ENCODE measurements at regions not wholly inside any gene's neighbourhood (a gene's known extent, or its start where the extent isn't known, plus 50 kb on each side); places are given as distances from the start of the nearest gene placed in this dataset.

GRCh38 chr3:10743366-10744097, 72.5 kb upstream of the SLC6A11 start:
- no peak for DNase-seq

GRCh38 chr3:10744098-10744465, 71.9 kb upstream of the SLC6A11 start:
- no peak for DNase-seq

- DNase-seq, result no peak
These were observed 70.6 kb upstream of the SLC6A11 start for GRCh38 chr3:10745392-10745791.

GRCh38 chr3:10746001-10746400, 70.0 kb upstream of the SLC6A11 start:
- DNase-seq, result no peak

- no peak for DNase-seq
These were observed 69.3 kb upstream of the SLC6A11 start for GRCh38 chr3:10746684-10747083.

GRCh38 chr3:10747341-10747740, 68.7 kb upstream of the SLC6A11 start:
- DNase-seq, result no peak

GRCh38 chr3:10748040-10748439, 68.0 kb upstream of the SLC6A11 start:
- DNase-seq, result no peak

- DNase-seq, result no peak
These were observed 62.1 kb upstream of the SLC6A11 start for GRCh38 chr3:10753964-10754363.

- no peak for DNase-seq
These were observed 59.5 kb upstream of the SLC6A11 start for GRCh38 chr3:10756546-10756945.

- DNase-seq, result no peak
These were observed 58.8 kb upstream of the SLC6A11 start for GRCh38 chr3:10757021-10757820.

- no peak for DNase-seq
These were observed 58.3 kb upstream of the SLC6A11 start for GRCh38 chr3:10757821-10758130.

GRCh38 chr3:10758304-10759037, 57.6 kb upstream of the SLC6A11 start:
- DNase-seq, result no peak

- no peak for DNase-seq
These were observed 56.5 kb upstream of the SLC6A11 start for GRCh38 chr3:10759495-10759894.

GRCh38 chr3:10760199-10760598, 55.8 kb upstream of the SLC6A11 start:
- no peak for DNase-seq

GRCh38 chr3:10761583-10761982, 54.4 kb upstream of the SLC6A11 start:
- DNase-seq, result no peak

GRCh38 chr3:10762116-10762515, 53.9 kb upstream of the SLC6A11 start:
- no peak for DNase-seq

GRCh38 chr3:10762611-10763247, 53.3 kb upstream of the SLC6A11 start:
- DNase-seq, result no peak

GRCh38 chr3:10763248-10763620, 52.8 kb upstream of the SLC6A11 start:
- DNase-seq, result no peak

- DNase-seq, result no peak
These were observed 52.2 kb upstream of the SLC6A11 start for GRCh38 chr3:10763817-10764258.

GRCh38 chr3:10764259-10765051, 51.6 kb upstream of the SLC6A11 start:
- DNase-seq, result no peak

GRCh38 chr3:10766049-10766705, 49.9 kb upstream of the SLC6A11 start:
- no peak for DNase-seq

Measured in NCI-H446 treated with DMSO at 0.1 percent for 48 hours (cell line).